ENCODE measurements at regions not wholly inside any gene's neighbourhood (a gene's known extent, or its start where the extent isn't known, plus 50 kb on each side); places are given as distances from the start of the nearest gene placed in this dataset.
"Not testable (repeated sequence)": the region's sequence is repeated elsewhere in the genome, so short reads cannot be mapped to it uniquely, and the experiment has no call there.

DNA sequence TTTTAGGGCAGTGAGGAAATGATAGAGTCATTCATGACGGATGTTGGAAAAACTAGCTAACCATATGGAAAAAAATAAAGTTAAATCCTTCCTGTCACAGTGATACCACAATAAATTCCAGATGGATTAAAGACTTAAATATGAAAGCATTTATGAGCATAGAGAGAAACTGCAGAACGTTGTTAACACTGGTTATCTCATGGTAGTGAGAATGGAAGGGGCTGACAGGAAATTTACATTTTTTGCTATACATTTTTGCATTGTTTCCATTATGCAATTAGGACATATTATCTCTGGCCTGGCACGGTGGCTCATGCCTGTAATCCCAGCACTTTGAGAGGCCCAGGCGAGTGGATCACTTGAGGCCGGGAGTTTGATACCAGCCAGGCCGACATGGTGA, 130.5 kb upstream of the VOPP1 start:
- DNase-seq (ENCODE audit: low read depth in 2 of 2), result peak; percentile 42 to 47

GRCh38 chr7:55699450-55699842, 127.1 kb upstream of the VOPP1 start:
- not testable (repeated sequence) for DNase-seq (ENCODE audit: low read depth in 2 of 2)

- DNase-seq (ENCODE audit: low read depth in 2 of 2), result peak; percentile 32 to 47
These were observed 126.5 kb upstream of the VOPP1 start for GRCh38 chr7:55698607-55699449.

- DNase-seq (ENCODE audit: low read depth in 2 of 2), result peak; percentile 82 to 84
These were observed 123.8 kb upstream of the VOPP1 start for GRCh38 chr7:55695893-55696701.

GRCh38 chr7:55694484-55694883, 122.2 kb upstream of the VOPP1 start:
- not testable (repeated sequence) for DNase-seq (ENCODE audit: low read depth in 2 of 2)

DNA sequence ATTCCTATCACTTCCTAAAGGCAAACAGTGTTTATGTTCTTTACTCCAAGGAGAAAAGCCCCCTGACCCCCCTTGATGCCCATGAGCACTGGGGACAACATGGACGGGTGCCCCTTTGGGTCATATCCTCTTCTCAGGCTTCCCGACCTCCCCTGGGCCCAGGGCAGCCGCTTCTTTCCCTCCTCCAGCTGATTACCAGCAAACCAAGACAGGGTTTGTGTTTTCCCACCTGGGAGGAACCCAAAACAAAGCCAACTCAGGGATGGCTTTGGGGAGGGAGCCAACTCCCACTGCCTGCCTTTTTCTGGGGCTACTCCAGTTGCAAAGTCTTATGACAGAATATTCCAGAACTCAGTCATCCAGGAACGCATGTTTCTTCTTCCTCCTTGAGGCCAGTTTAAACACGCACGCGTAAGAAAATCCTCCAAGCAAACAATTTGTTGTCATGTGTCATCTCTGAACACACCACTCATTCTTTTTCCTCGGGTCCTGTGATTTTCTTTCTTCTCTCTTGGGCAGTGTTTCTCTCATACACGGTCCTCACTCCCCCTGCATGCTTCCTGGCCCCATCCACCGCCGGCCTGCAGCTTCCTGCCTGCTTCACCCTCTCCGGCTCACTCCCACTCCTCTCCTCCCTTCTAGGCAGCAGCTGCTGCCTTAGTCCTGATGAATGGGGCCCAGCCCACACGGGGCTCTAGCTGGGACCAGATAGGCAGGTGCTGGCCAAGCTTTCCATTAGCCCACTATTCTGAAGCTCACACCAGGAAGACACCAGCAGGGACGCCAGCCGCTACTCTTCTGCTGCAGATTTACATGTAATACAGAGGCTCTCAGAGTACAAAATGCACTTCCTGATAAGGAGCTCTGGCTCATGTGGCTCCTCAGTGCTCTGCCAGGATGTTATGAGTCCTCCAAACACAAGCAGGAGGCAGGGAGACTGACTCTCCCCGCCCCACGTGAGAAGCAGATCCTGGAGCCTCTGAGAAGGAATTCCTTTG, 116.7 kb upstream of the VOPP1 start:
- DNase-seq (ENCODE audit: low read depth in 2 of 2), result peak; percentile 39 to 40

DNA sequence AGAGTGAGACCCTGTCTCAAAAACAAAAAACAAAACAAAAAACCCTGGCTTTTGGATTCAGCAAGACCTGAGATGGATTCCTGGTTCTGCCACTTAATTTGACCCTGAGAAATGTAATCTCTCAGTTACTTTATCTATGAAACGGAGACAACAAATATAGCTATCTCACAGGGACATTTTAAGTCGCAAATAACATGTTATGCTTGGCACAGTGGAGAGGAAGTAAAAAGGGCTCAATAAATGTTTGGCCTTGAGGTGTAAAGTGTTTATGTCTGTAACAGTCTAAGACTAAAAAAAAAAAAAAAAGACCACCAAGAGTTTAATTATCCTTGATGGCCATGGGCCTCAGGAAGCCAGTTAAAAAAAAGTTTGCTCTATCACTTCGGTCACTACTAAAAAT, 116.0 kb upstream of the VOPP1 start:
- not testable (repeated sequence) for DNase-seq (ENCODE audit: low read depth in 2 of 2)

DNA sequence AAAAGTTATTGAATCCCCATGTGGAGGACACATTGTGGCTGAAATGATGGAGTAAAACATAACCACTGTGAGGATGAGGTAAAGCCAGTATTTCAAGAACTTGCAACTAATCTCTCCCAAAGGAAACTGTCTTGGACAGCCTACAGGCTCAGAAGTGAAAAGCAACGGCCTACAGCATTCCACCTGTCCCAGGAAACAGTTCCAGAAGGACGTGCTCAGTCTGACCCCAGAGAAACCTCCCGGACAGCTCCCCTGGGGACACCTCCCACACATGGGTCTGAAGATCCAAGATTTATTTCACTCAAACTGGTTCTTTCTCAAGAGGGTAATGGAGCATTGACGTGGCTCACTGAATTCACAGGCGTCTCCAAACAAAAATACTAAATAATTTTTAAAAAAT, 115.0 kb upstream of the VOPP1 start:
- not testable (repeated sequence) for DNase-seq (ENCODE audit: low read depth in 2 of 2)

- DNase-seq (ENCODE audit: low read depth in 2 of 2), result not testable (repeated sequence)
These were observed 114.5 kb upstream of the VOPP1 start for GRCh38 chr7:55686771-55687170.

- DNase-seq (ENCODE audit: low read depth in 2 of 2), result not testable (repeated sequence)
These were observed 111.2 kb upstream of the VOPP1 start for GRCh38 chr7:55683501-55683900.

- DNase-seq (ENCODE audit: low read depth in 2 of 2), result not testable (repeated sequence)
These were observed 103.3 kb upstream of the VOPP1 start for GRCh38 chr7:55675589-55675988.

DNA sequence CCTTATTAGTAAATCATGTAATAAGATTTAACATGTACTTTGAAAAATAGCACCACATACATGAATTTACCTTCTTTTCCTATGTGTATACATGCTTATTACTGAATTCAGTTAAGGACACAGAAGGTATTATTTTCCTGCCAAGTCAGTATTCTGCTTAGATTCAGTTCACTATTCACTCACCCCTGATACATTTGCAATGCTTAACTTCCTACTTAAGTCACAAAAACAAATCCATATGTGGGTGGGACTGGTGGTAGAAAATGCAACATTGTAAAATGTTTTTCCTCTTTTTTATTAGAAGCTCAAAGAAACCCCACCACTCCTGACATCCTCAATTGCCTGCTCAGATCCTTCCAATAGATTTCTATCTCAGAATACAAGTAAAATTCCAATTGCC, 101.2 kb upstream of the VOPP1 start:
- not testable (repeated sequence) for DNase-seq (ENCODE audit: low read depth in 2 of 2)

GRCh38 chr7:55672084-55672483, 99.8 kb upstream of the VOPP1 start:
- not testable (repeated sequence) for DNase-seq (ENCODE audit: low read depth in 2 of 2)

DNA sequence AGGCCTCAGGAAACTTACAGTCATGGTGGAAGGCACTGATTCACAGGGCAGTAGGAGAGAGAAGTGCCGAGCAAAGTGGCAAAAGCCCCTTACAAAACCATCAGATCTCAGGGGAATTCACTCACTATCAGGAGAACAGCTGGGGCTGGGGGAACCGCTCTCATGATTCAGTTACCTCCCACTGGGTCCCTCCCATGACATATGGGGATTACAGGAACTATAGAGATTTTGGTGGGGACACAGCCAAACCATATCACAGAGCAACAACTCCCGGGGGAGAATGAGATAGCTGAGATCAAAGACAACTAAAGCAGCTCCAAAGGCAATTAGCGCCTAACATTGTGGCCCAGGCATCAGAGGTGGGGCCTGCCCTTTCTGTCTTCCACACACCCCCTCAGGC, 85.4 kb upstream of the VOPP1 start:
- no peak for DNase-seq (ENCODE audit: low read depth in 2 of 2)

DNA sequence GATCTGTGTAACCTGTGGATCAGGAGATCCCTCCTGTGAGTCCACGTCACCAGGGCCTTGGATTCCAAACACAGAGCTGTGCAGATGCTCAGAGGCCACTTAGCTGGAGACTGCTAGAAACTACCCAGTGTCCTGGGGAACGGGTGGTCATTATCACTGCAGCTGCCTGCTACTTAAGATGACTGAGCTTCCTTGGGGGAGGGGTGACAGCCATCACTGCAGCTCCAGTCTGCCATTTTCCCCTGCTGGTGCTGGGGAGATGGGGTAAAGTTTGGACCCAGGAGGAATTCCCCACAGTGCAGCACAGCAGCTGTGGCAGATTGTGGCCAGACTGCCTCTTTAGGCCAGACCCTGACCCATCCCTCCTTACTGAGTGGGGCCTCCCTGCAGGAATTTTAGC, 78.8 kb upstream of the VOPP1 start:
- DNase-seq (ENCODE audit: low read depth in 2 of 2), result no peak

DNA sequence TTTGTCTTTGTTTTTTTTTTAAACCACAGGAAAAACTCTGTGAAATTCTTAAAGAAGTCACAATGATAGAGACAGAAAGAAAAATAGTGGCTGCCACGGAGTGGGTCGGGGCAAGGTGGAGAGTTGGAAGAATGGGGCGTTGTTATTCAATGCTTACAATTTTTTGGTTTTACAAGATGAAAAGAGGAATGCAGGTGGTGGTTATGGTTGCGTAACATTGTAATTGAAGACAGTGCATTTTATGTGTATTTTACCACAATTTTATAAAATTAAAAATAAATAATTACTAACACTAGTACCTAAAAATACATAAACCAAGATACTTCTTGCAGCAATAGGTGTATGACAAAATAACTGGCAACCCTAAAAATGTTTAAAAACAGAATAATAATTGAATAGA, 76.9 kb upstream of the VOPP1 start:
- DNase-seq (ENCODE audit: low read depth in 2 of 2), result no peak

GRCh38 chr7:55644567-55644966, 72.3 kb upstream of the VOPP1 start:
- DNase-seq (ENCODE audit: low read depth in 2 of 2), result no peak

- DNase-seq (ENCODE audit: low read depth in 2 of 2), result no peak
These were observed 70.0 kb upstream of the VOPP1 start for GRCh38 chr7:55642266-55642665.

DNA sequence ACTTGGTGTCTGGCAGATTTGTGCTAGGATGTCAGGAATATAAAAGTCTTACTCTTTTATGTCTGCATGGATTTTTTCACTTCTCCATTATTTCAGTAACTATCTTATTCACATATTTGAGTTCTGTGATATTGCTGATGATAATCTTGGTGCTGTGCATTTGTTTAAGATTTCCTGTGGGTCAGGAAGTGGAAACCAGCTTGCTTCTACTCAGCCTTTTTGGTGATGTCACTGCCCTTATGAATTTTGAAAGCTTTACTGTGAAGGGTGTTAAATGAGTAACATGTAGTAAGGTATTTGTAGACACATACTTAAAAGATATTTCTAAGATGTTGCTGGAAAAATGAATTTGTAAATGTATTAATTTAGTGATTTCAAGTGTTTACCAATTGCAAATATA, 69.5 kb upstream of the VOPP1 start:
- peak in 1 of 2 experiments; percentile 1 for DNase-seq (ENCODE audit: low read depth in 2 of 2)

- DNase-seq (ENCODE audit: low read depth in 2 of 2), result peak; percentile 76 to 79
These were observed 69.0 kb upstream of the VOPP1 start for GRCh38 chr7:55641273-55641691.

GRCh38 chr7:55639640-55640039, 67.3 kb upstream of the VOPP1 start:
- no peak for DNase-seq (ENCODE audit: low read depth in 2 of 2)

Measured in fibroblast of skin of left quadriceps (primary cell).